Bronchial epithelial cell (primary cell): ENCODE measurements at regions not wholly inside any gene's neighbourhood (a gene's known extent, or its start where the extent isn't known, plus 50 kb on each side); places are given as distances from the start of the nearest gene placed in this dataset.

Experiments
- DNase-seq: peaks from one replicate; pipeline ENCODE4 v3.0.0-alpha.2; 2010; ENCODE audit warnings: low read depth
- FAIRE-seq: peaks from 2 replicates; lab custom pipeline; 2011; peaks lifted over from hg19 to GRCh38; lab: Jason Lieb, UNC
- H3K27me3 ChIP-seq: 2 replicates; pipeline ENCODE4 v1.5.1; 2011; ENCODE audit warnings: low read length; ENCODE audit not compliant: control insufficient read depth, insufficient read depth
- H3K36me3 ChIP-seq: 2 replicates; pipeline ENCODE4 v1.5.1; 2011; ENCODE audit warnings: low read length; ENCODE audit not compliant: control insufficient read depth, insufficient read depth
- H3K4me3 ChIP-seq: 2 replicates; pipeline ENCODE4 v1.5.1; 2011; ENCODE audit warnings: mild to moderate bottlenecking, low read depth, low read length, control low read depth
- TF ChIP-seq, protein P1 (sequence below): IDR thresholded peaks from 2 replicates; pipeline ENCODE4 v1.5.1; 2011; ENCODE audit warnings: mild to moderate bottlenecking, moderate library complexity, low read length, control low read depth, inconsistent platforms; ENCODE audit not compliant: insufficient read depth, severe bottlenecking

DNA sequence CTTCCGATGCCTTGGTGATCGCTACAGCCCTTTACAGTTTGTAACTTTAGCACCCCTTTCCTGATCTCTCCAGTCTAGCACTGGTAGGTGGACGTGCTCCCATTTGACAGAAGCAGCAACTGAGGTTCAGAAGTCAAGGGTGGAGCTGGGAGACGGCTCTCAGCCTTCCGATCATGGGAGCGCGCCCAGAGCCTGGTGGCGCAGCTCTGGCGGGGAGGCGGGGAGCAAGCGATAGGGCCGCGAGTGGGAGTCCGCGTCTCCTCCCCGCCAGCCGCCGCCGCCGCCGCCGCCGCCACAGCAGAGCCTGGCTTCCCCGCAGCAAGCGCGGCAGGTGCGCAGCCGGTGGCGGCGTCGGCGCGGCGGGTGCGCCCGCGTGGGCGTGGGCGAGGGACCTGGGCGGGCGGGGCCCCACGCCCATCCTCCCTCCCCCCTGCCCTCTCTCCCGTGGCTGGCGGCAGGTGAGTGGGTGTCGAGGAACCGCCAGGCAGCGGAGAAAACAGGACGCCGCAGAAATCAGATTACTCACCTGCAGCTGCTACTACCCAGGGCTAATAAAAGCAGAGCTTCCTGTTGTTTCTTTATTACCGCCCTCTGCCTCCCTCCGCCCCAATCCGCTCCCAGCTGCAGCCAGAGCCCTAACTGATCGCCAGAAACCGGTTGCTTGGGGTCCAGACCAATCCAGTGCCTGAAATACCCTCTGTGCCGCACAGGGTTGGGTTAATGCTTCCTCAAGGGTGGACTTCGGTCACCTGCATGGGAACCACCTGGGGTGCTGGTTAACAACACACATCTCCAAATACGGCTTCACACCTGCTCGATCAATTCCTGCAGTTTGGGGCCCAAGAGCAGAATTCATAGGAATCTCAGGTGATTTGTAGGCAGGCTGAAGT lies 60.2 kb upstream of the ID3 start:
- Histone ChIP-seq H3K36me3 (no peaks in the 10 kb centered on the region), H3K27me3 (no peaks in the 10 kb centered on the region), H3K4me3 (peak overlapping the region; percentile 15)
- TF ChIP-seq, protein P1, sequence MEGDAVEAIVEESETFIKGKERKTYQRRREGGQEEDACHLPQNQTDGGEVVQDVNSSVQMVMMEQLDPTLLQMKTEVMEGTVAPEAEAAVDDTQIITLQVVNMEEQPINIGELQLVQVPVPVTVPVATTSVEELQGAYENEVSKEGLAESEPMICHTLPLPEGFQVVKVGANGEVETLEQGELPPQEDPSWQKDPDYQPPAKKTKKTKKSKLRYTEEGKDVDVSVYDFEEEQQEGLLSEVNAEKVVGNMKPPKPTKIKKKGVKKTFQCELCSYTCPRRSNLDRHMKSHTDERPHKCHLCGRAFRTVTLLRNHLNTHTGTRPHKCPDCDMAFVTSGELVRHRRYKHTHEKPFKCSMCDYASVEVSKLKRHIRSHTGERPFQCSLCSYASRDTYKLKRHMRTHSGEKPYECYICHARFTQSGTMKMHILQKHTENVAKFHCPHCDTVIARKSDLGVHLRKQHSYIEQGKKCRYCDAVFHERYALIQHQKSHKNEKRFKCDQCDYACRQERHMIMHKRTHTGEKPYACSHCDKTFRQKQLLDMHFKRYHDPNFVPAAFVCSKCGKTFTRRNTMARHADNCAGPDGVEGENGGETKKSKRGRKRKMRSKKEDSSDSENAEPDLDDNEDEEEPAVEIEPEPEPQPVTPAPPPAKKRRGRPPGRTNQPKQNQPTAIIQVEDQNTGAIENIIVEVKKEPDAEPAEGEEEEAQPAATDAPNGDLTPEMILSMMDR = no peak
- no peak for FAIRE-seq
- DNase-seq = peak; percentile 56

DNA sequence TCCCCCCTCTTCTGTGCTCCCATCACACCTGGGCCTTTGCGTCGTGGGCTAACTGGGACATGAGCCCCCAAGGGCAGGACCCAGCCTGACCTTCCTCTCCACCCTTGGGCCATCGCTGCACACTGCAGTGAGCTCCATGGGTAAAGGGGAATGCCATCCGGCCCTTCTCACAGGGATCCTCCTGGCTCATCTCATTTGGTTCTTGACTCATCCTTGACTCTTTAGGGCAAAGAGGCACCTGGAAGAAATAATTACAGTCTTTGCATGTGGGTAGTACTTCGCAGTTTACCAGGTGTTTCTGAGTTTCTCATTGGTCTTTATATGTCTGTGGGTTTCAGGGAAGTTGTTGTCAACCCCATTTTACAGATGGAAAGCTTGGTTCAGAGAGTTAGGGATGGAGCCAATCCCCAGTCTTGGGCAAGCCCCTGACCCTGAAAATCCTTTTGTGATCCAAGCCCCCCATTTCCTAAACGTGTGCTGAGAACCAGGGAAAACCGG lies 59.3 kb upstream of the ID3 start:
- TF ChIP-seq, protein P1 = no peak
- no peak for FAIRE-seq
- H3K4me3 ChIP-seq = no peak overlapping the region
- no peak for DNase-seq
- H3K36me3 ChIP-seq = no peaks in the 10 kb centered on the region
- no peaks in the 10 kb centered on the region for H3K27me3 ChIP-seq

DNA sequence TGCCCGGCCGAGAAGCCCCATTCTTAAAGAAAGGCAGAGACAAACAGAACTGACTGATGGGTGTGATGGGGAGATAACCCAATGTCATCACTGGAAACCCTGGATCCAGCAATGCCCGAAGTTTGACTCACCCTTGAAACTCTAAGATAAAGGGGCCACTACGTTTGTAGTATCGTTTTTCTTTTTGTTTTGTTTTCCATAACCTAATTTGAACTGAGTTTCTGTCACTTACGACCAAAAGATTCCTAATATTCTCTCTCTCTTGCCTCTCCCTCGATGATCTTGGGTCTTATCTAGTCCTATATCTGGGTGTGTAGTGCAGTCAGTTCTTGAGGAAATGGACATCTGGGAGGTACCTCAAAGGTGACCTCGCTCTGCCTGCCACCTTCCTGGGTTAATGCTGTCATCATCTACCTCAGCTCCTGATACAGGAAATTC lies 57.8 kb upstream of the ID3 start:
- TF ChIP-seq, protein P1 = no peak
- Histone ChIP-seq H3K36me3 (no peaks in the 10 kb centered on the region), H3K4me3 (no peak overlapping the region), H3K27me3 (no peaks in the 10 kb centered on the region)
- FAIRE-seq = no peak
- DNase-seq = no peak

DNA sequence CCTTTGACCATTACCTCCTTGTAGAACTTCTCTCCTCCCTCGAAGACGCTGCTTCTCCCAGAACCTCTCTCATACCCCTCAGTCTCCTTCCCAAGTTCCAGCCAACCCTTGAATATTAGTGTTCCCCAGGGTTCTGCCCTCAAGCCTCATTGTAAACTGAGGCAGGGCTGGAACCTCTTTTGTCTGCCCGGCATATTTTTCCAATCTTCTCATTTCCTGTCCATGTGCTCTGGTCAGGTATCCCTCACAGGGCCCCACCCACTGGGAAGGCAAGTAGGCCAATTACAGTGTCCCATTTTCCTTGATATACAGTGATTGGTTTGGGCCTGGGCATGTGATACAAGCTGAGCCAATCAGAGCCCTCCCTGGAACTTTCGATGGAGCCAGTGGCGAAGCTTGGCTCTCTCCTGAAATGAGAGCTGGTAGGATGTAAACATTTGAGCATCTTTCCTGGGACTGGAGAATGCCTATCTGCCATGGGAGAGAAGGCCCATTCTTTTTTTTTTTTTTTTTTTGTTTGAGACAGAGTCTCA lies 57.1 kb upstream of the ID3 start:
- DNase-seq (no peak), FAIRE-seq (no peak)
- TF ChIP-seq, protein P1 = no peak
- no peaks in the 10 kb centered on the region for H3K27me3 ChIP-seq
- no peak overlapping the region for H3K4me3 ChIP-seq
- no peaks in the 10 kb centered on the region for H3K36me3 ChIP-seq

DNA sequence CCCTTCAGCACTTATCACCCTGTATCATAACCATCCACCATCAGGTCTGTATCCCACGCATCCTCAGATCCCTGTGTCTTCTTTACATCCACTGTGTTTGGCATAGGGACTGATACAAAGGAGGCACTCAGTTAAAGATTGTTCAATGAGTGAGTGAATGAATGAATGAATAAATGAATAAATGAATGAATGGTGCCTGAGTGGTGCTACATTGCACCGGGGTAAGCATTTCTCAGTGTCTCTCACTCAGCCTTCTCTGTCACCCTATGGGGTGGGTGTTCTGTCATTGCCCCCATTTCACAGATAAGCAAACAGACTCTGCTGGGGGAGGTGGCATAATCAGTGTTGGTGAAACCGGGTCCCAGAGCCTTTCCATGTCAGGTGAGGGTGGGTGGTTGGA lies 56.6 kb upstream of the ID3 start:
- TF ChIP-seq, protein P1 = no peak
- DNase-seq (no peak), FAIRE-seq (no peak)
- H3K36me3 ChIP-seq = no peaks in the 10 kb centered on the region
- no peaks in the 10 kb centered on the region for H3K27me3 ChIP-seq
- no peak overlapping the region for H3K4me3 ChIP-seq
